EH (cell line): ENCODE measurements at regions not wholly inside any gene's neighbourhood (a gene's known extent, or its start where the extent isn't known, plus 50 kb on each side); places are given as distances from the start of the nearest gene placed in this dataset.

ENCODE experiments used
- DNase-seq: peaks from one replicate; pipeline ENCODE4 v3.0.0-alpha.2; 2015; ENCODE audit warnings: low read depth

DNA sequence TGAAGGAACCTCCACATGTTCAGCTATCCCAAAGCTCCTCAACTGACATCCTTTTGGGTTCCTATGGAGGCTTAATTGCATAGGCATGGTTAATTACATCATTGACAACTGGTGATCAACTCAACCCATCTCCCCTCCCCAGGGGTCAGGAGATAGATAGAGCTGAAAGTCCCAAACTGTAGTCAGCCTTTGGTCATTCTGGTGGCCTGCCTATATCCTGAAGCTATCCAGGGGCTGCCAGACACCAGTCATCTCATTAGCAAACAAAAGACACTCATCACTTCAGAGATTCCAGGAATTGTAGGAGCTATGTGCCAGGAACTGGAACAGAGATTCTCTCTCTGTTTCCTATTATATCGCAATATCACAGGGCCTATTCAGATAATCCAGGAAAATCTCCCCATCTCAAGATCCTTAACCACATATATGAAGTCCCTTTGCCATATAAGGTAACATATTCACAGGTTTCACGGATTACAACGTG is 646.5 kb upstream of the GRAMD2B start:
- no peak for DNase-seq

- DNase-seq: no peak
Measured at GRCh38 chr5:125778791-125779190, 644.4 kb upstream of the GRAMD2B start.

DNA sequence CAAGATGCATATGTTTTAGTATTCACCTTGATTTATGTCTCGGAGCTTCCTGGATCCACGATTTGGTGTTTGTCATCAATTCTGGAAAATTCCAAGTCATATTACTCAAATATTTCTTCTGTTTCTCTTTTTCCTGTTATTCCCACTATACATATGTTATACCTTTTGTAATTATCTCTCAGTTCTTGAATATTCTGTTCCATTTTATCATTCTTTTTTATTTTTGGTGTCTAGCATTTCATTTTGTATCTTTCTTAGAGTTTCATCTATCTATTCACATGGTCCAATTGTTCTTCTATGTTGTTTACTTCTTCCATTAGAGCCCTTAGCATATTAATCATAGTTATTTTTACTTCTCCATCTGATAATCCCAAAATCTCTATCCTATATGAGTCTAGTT is 637.8 kb upstream of the GRAMD2B start:
- DNase-seq: no peak

GRCh38 chr5:125786021-125786420 is 637.2 kb upstream of the GRAMD2B start:
- no peak for DNase-seq

- no peak for DNase-seq
Measured at GRCh38 chr5:125793470-125793869, 629.7 kb upstream of the GRAMD2B start.

GRCh38 chr5:125794922-125795321 is 628.3 kb upstream of the GRAMD2B start:
- no peak for DNase-seq

DNA sequence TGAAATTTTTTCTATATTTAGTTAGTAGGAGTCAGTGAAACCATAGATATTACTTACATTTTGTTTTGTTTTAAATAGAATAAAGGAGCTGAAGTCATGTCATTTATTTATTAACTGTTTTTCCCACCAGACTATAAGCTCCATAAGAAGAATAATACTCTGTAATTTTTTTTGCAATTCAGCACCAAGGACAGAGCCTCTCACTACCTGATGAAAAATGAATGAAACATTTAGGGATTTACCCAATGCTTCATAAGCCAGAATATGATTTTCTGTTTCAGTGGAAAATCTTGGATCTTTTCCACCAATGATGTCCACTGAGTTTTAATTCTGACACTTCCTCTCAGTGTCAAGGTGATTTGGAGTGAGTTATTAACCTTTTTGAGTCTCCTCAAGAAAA is 624.9 kb upstream of the GRAMD2B start:
- DNase-seq: peak; percentile 17

- DNase-seq: no peak
Measured at GRCh38 chr5:125812651-125813050, 610.6 kb upstream of the GRAMD2B start.

- no peak for DNase-seq
Measured at GRCh38 chr5:125813221-125813974, 609.8 kb upstream of the GRAMD2B start.

DNA sequence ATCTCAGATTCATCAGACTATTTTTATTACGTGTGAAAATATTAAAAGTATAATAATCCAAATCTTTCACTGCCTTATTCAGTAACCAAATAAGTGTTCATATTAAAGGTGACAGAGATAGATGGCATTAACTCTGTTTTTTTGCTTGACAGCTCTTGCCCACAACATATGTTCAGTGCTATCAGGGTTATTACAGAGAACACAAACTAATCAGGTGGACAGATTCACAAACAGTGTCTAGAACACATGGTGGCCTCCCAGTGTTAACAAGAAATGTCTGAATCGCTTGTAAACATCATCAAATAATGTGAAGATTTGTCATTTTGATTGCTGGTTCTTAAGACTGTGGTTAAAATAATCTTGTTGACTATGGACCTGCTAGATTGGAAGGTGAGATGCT is 609.1 kb upstream of the GRAMD2B start:
- no peak for DNase-seq

DNA sequence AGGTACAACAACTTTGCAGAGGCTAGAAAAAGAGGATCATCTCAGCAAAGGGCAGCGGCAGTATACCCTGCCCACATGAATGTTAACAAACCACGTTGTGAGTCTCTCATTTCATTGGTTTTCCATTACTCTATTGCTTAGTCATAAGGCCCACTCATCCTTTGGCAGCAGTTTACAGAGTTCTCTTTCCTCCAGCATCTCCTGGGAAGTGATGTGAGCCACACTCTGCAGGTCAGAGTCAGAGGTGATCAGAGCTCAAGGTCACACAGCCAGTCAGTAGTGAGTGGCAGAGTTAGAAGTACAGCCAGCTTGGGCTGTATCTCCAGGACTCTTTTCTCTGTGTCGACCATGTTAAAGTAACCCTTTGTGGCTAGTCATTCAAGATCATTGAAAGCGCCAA is 599.6 kb upstream of the GRAMD2B start:
- DNase-seq: no peak

- DNase-seq: no peak
Measured at GRCh38 chr5:125826214-125826613, 597.0 kb upstream of the GRAMD2B start.

DNA sequence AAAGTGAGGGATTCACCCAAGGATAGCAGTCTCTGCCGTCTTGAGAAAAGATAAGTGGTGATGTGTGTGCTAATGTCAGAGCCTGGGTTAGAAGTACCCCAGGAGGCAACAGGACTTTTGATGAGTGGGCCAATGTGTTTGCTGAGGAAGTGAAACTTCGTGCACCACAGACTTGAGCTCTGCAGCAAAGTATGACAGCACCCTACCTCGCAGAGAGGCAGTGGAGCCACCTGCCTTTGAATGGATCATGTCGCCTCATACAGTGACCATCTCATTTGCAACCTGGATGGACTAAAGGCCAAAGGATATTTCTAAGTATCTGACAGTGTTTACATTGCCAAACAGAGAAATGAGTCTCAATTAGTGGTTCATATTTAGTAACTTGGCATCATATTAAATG is 593.9 kb upstream of the GRAMD2B start:
- DNase-seq: no peak

DNA sequence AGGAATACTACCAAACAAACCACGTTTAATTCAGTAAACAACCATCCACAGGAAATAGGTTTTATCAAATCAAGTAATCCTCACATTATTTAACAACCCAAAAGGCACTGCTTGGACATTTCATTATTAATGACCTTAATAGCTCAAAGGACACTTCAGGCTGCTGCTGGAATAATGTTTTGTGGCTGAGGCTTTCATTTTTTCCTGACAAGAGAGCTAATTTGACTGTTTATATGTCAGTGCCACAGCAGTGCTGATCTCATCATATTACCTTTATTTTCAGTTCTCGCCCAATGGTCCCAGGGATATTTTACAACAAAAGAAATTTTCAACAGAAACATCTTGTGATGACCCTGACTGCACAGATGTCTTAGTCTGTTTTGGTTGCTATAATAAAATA is 589.8 kb upstream of the GRAMD2B start:
- no peak for DNase-seq

DNA sequence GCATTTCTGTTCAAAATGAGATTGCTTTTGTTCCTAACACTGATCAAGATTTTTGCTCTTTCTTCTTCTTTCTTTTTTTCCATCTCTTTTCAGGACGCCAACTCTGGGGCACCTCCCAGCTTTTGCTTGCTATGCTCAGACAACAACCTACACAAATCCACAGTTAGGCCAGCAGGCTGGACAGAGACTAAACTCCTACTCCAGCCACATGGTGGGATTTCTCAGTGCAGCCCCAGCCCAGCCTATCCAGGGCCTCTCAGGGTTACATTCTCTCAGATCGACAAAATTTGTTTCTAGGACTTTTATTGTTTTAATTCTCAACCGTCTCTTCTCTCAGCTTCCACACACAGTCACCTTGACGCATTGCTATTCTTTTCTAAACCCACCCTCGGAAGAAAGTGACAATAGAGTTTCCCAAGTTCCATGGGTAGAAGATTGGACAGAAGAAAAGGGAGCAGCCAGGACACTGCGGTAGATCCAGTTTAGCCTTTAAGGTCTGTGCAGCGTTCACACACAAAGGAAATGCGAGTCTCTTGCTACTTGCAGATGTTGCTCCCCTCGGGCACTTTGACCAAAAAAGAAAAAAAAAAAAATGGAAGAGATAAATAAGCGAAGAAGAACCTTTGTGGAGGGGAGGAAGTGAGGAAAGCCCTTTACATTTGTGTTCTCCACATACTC is 588.6 kb upstream of the GRAMD2B start:
- DNase-seq: no peak

- DNase-seq: peak; percentile 7
Measured at GRCh38 chr5:125835293-125836172, 587.7 kb upstream of the GRAMD2B start.

GRCh38 chr5:125836256-125836655 is 587.0 kb upstream of the GRAMD2B start:
- no peak for DNase-seq

- DNase-seq: no peak
Measured at GRCh38 chr5:125837866-125838265, 585.3 kb upstream of the GRAMD2B start.

DNA sequence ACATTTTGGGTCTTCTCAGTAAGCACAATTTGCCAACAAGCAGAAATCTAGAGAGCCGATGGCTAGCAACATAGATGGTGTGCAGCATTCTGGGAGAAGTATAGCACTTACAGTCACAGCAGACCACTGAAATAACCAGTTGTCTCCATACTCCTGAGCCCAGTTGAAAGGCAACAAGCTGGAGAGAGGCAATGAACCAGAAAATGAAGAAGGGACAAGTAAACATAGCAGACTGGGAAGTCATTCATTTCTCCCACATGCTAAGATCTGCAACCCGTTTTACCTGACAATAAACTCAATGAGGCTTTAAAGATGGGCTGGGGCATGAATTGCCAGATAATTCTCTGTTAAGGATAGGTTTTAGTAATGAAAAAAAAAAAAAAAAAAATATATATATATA is 575.6 kb upstream of the GRAMD2B start:
- no peak for DNase-seq

DNA sequence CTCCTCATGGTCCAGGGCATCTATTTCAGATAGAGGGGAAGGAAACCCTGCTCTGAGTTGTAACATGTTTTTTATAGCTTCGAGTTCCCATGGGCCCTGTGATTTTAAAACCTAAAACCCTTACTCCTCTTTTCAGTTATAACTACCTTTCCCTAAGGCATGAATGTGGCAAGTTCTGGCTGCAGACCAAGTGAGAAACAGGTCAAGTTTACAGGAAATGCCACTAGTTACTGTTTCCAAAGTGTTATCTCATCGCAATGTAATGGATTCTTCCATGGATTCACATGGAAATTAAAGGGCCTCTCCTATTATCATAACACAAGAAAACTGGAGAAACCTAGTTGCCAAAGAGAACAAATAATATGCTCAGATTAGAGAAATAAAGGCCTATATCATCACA is 574.5 kb upstream of the GRAMD2B start:
- DNase-seq: no peak

- no peak for DNase-seq
Measured at GRCh38 chr5:125856949-125857348, 566.3 kb upstream of the GRAMD2B start.

GRCh38 chr5:125863579-125863978 is 559.6 kb upstream of the GRAMD2B start:
- no peak for DNase-seq
